ENCODE measurements at regions not wholly inside any gene's neighbourhood (a gene's known extent, or its start where the extent isn't known, plus 50 kb on each side); places are given as distances from the start of the nearest gene placed in this dataset.

DNA sequence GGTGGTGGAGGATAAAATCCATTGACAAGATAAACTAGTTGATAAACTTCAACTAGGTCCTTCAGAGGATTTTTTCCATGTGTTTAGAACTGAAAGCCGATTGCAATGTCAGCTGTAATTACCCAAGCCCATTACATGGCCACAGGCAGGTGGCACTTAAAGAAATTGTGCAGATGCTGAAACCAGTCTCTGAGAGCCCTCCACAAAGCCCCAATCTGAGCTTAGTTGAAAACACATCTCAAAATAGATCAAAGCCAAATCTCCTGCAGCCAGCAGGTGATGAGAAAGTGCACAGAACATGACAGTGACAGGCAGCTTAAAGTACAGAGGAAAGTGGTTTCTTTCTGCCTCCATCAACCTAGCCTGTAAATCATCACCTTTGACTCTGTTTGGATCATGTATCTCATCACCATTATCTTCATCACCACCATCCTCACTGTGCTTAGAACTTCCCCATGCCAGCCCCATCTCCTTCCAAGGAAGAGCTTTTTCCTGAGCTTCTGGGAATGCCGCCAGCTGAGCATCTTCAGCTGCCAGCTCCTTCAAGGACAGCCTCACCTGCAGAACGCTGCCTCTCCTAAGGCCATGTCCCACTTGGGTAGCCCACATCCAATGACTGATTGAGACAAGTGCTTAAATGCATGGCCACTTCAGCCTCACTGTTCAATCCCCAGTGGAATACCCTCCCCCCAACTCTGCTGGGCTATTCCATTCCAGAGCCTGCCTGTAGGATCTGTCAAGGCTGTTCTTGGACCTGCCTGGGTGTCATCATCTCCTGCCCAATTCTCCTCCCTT lies 219.5 kb upstream of the TMEM132C start:
- H4K20me1 ChIP-seq (ENCODE audit: insufficient read depth) = no peaks in the 10 kb centered on the region
- H3K9me3 ChIP-seq (ENCODE audit: insufficient read depth, low read depth) = no peaks in the 10 kb centered on the region
- ChIA-PET CTCF (interaction anchor here (0.6 to 0.7 kb wide), 2 partner anchors 12 to 591 kb away, joined by 3 read pairs; no protein-coding TSS in a partner anchor), POLR2A (ENCODE audit: unreplicated experiment) (no interaction called here)
- H3K9me2 ChIP-seq (ENCODE audit: insufficient read depth) = no peaks in the 10 kb centered on the region
- no peak overlapping the region for H2AFZ ChIP-seq
- DNase-seq = no peak
- no peaks in the 10 kb centered on the region; the same call in 1 of the 2 replicates for H3K27me3 ChIP-seq (ENCODE audit: insufficient read depth, low read depth)
- no TSS peak for BruUV-seq (replicated peaks)
- H3K79me2 ChIP-seq (ENCODE audit: low read depth) = no peaks in the 10 kb centered on the region
- H3K4me1 ChIP-seq (replicated peaks; ENCODE audit: insufficient read depth) = no peaks in the 10 kb centered on the region
- intact Hi-C loops (cut with micrococcal nuclease; ENCODE audit: unreplicated experiment) = no loop called here
- no peak for TF ChIP-seq EZH2 (IDR thresholded peaks at IDR 0.05; ENCODE audit: low read depth)
- TF ChIP-seq CTCF (conservative IDR thresholded peaks at IDR 0.05) = no peak
- H3K27ac ChIP-seq = no peak overlapping the region
- H3K4me2 ChIP-seq = no peak overlapping the region
- H3K4me3 ChIP-seq = no peak overlapping the region
- no peaks in the 10 kb centered on the region for H3F3A ChIP-seq (ENCODE audit: insufficient read depth, low read depth)
- H3K36me3 ChIP-seq (ENCODE audit: low read depth) = no peaks in the 10 kb centered on the region

- no peaks in the 10 kb centered on the region for H3K4me1 ChIP-seq (replicated peaks; ENCODE audit: insufficient read depth)
- H4K20me1 ChIP-seq (ENCODE audit: insufficient read depth) = no peaks in the 10 kb centered on the region
- H3K9me2 ChIP-seq (ENCODE audit: insufficient read depth) = no peaks in the 10 kb centered on the region
- intact Hi-C loops (cut with micrococcal nuclease; ENCODE audit: unreplicated experiment) = no loop called here
- H3K36me3 ChIP-seq (ENCODE audit: low read depth) = no peaks in the 10 kb centered on the region
- no peak overlapping the region for H2AFZ ChIP-seq
- no peak overlapping the region for H3K27ac ChIP-seq
- ChIA-PET POLR2A (ENCODE audit: unreplicated experiment) (no interaction called here), CTCF (no interaction called here)
- H3K4me2 ChIP-seq = no peak overlapping the region
- no peaks in the 10 kb centered on the region for H3K79me2 ChIP-seq (ENCODE audit: low read depth)
- H3K27me3 ChIP-seq (ENCODE audit: insufficient read depth, low read depth) = peaks cover 18% of the 10 kb centered on the region
- H3K4me3 ChIP-seq = no peak overlapping the region
- H3F3A ChIP-seq (ENCODE audit: insufficient read depth, low read depth) = no peaks in the 10 kb centered on the region
- TF ChIP-seq EZH2 (IDR thresholded peaks at IDR 0.05; ENCODE audit: low read depth) (no peak), CTCF (conservative IDR thresholded peaks at IDR 0.05) (no peak)
- BruUV-seq (replicated peaks) = no TSS peak
- DNase-seq = no peak
- no peaks in the 10 kb centered on the region for H3K9me3 ChIP-seq (ENCODE audit: insufficient read depth, low read depth)
Observed at GRCh38 chr12:128052331-128052730, 214.6 kb upstream of the TMEM132C start.

DNA sequence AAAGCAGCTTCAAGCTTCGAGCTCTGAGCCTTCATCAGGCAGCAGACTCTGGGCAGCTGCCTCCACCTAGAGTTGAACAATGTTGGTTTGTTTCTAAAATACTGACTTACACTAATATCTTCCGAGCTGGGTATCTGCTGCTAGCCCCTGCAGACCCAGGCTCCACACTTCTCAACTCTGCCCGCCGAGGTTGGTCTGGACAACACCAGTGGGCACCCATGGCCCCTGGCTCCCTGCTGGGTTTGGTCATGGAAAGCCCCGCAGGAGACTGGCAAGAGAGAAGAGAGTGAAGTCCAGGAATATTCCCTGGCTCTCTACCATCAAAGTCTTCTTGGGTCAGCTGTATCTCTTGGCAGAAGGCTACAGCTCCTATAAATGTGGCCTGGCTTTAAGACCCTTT lies 214.2 kb upstream of the TMEM132C start:
- no peak overlapping the region for H3K4me2 ChIP-seq
- H3K9me3 ChIP-seq (ENCODE audit: insufficient read depth, low read depth) = no peaks in the 10 kb centered on the region
- TF ChIP-seq CTCF (conservative IDR thresholded peaks at IDR 0.05) (no peak), EZH2 (IDR thresholded peaks at IDR 0.05; ENCODE audit: low read depth) (no peak)
- H4K20me1 ChIP-seq (ENCODE audit: insufficient read depth) = no peaks in the 10 kb centered on the region
- peaks cover 18% of the 10 kb centered on the region for H3K27me3 ChIP-seq (ENCODE audit: insufficient read depth, low read depth)
- no peak overlapping the region for H2AFZ ChIP-seq
- no peaks in the 10 kb centered on the region for H3K9me2 ChIP-seq (ENCODE audit: insufficient read depth)
- no peak overlapping the region for H3K27ac ChIP-seq
- H3F3A ChIP-seq (ENCODE audit: insufficient read depth, low read depth) = no peaks in the 10 kb centered on the region
- no peaks in the 10 kb centered on the region for H3K36me3 ChIP-seq (ENCODE audit: low read depth)
- POLR2A ChIA-PET (ENCODE audit: unreplicated experiment) = no interaction called here
- CTCF ChIA-PET = no interaction called here
- no peaks in the 10 kb centered on the region for H3K4me1 ChIP-seq (replicated peaks; ENCODE audit: insufficient read depth)
- no peak for DNase-seq
- H3K79me2 ChIP-seq (ENCODE audit: low read depth) = no peaks in the 10 kb centered on the region
- no peak overlapping the region for H3K4me3 ChIP-seq
- intact Hi-C loops (cut with micrococcal nuclease; ENCODE audit: unreplicated experiment) = no loop called here
- BruUV-seq (replicated peaks) = no TSS peak
